ENCODE measurements at regions not wholly inside any gene's neighbourhood (a gene's known extent, or its start where the extent isn't known, plus 50 kb on each side); places are given as distances from the start of the nearest gene placed in this dataset.
A peak's percentile ranks its signal among the peaks of the same experiment; 100 is the strongest.
"Not testable (repeated sequence)": the region's sequence is repeated elsewhere in the genome, so short reads cannot be mapped to it uniquely, and the experiment has no call there.

DNA sequence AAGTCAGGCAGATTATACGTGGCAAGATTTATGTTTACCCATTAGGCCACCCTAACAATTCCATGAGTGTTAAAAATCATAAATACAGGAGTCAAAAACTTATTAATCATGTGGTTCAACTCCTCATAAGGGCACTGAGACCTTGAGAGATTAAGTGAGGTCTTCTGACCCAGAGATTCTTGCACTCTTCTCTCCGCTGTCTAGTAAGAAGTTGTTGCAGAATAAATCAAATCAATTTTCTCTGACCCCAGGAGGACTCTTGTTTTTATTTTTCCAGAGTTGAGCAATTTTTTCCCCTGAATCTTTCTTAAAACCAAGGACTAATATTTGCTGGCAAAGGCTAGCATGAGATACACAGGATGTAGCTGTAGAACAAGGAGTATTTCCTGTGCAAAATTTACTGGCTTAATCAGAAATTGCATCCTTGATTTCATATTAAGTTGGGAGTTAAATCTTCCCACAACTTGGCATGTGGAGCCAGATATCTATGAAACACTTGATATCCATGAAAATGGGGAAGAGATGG lies 90.9 kb upstream of the PTHLH start:
- no peak for DNase-seq

DNA sequence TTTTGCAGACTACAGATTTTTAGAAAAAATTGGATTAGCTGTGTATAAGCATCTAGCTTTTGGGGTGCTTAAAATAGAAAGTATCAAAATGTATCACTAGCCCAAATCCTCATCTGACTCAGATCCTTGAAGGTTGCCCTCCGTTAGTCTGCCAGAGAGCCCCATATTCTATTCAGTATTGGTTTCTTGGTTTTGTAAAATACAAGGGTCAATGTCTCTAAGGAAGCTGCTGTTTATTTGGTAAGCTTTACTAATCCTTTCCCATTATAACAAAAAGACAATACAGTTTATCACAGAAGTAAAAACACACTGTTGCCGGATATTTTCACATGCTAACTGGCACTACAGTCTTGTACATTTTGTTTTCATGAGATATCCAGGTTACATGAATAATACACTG lies 92.8 kb upstream of the PTHLH start:
- no peak for DNase-seq

DNA sequence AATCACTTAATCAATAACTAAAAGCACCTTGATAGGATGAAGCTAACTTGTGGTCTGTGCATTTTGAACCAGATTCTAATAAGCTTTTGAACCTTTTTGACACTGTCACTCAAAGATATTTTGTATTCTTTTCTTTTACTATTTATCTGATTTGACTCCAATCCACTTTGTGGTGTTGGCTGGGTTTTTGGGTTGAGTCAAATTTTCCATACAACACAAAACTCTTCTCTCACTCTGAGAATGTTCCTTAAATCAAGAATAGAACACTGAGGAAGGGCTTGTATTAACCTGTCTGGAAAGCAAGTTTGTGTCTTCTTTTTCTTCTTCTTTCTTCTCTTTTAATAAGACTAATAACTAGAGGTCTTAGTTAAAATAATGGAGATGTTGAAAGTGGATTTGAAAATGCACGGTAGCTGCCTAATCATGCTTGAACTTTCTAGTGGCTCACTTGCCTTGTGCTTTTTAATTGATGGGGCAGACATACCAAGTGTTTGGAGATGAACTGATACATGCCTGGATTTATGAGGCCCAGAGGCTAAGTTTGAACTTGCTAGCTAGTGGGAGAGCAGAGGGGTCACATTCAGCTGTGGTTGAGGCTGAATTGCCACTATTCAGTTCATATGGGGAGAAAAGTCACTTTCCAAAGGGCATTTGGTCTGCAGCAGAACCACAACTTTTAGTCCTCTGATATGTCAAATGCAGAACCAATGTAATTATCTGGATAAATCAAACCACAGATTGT lies 93.5 kb upstream of the PTHLH start:
- no peak for DNase-seq

DNA sequence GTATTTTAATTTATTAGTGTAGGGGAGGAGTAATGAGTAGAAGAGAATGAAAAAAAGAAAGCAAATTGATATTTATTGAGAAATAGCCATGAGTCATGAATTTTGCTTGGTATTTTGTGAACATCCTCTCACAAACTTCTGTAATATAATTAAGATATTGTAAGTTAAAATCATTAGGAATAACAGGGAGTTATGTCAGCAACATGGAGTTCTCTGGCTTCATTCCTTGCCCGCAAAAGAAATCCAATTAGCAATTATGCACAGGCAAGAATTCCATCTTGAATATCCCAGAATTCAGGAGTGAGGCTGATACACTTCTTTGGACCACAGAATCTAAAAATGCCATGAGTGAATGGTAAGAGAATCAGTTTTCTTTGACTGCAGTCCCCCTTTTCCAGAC lies 94.3 kb upstream of the PTHLH start:
- no peak for DNase-seq

DNA sequence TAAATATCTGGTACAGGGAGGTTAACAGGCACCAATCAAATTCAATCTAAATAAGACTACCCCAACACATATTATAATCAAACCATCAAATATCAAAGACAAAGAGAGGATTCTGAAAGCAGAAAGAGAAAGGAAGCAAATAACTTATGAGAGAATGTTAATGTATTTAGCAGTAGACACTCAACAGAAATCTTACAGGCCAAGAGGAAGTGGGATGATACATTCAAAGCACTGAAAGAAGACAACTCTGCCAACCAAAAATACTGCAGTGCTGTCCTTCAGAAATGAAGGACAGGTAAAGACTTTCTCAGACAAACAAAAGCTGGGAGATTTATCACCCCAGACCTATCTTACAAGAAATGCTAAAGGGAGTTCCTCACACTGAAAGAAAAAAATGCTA lies 95.9 kb upstream of the PTHLH start:
- no peak for DNase-seq

DNA sequence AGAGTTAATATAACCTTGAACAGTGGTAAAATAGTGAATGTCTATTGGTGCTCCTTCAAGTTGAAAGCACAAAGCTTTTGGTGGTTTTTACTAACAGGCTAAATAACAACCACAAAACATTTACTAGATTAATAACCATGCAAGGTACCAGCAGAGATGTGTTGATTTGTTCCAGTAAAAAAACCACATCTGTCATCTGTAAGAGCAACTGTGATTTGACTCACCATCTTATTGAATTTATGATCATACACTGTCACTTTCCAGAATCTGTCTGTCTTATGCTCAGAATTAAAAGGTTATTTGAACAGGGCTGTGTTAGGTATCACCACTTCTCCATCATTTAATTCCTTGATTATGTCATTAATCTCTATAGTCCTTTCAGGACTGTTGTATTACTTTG lies 107.0 kb upstream of the PTHLH start:
- DNase-seq: no peak

DNA sequence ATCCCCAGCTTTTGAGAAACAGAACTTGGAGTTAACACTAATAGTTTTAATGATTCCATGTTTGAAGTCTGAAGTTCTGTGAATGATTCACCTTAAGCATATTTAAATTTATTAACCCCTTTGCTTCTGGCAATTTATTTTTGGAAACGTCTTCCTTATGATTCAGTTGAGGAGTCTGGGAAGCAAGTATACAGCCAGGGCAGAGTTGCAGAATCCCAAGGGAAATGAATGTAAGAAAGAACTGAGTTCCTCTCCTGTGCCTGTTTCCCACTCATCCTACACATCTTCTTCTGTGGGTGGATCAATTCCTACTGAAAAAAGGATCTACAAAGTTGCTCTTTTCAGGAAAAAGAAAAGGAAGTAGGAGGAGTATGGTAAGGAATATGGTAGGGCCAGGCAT lies 108.2 kb upstream of the CCDC91 start:
- DNase-seq: peak; percentile 71

DNA sequence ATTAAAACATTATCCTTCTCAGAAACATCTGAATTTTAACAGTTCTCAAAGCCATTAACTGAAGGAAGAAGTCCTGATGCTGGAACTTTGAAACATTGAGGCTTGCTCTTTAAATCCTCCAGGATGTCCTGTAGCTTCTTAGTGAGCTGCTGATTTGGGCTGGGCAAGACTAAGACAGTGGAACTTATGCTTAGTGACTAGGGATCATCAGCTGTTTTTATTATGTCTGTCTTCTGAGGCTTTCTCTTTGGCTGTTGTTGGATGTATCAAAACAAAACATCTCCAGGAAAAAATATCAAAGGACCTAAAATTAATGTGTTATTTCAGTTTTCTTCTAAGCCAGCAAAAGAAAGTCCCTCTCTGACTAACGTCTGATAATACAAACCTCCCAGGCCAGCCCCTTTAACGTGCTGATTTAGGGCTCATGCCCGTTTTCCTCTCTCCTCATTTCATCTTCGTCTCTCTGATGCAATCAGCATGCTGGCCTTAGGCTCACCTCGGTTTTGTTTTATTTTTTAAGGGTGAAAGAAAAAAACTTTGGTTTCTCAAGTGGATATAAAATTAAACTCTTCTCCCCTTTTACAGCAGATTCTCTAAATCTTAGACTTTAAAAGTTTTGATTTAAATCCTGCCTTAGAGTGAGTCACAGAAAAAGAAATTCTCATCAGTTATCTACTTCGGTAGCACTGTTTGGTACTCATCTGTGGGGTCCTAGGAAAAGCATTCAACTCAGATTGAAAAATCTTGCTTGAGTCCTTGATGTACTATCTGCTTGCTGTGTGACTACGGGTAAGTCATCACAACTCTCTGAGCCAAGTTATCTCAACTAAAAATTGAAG lies 106.2 kb upstream of the CCDC91 start:
- DNase-seq: no peak

DNA sequence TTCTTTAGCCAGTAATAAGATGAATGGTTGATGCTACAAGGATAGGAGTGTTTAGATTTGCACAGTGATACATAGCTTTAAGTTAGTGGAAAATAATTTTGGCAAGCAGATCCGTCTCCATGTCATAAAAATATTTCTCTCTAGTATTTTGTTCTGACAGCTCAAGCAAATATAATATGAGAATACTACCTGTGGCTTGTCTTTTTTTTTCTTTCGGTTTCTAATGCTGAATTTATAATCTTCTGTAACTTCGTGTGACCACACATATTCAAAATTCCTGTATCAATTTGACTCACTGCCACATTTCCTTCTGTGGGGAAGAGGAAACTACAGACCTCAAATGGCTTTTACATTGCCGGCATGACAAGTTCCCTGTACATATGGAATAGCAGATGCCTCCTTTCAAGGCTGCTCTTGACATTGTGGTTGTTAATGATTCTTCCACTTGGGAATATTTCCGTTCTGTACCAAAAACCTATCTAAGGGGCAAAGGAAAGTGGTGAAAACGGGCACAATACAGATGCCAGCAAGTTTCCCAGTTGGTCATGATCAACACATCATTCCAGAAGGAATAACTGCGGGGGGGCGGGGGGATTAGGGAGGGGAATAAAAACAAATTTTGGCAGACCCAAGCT lies 103.6 kb upstream of the CCDC91 start:
- DNase-seq: peak; percentile 71

DNA sequence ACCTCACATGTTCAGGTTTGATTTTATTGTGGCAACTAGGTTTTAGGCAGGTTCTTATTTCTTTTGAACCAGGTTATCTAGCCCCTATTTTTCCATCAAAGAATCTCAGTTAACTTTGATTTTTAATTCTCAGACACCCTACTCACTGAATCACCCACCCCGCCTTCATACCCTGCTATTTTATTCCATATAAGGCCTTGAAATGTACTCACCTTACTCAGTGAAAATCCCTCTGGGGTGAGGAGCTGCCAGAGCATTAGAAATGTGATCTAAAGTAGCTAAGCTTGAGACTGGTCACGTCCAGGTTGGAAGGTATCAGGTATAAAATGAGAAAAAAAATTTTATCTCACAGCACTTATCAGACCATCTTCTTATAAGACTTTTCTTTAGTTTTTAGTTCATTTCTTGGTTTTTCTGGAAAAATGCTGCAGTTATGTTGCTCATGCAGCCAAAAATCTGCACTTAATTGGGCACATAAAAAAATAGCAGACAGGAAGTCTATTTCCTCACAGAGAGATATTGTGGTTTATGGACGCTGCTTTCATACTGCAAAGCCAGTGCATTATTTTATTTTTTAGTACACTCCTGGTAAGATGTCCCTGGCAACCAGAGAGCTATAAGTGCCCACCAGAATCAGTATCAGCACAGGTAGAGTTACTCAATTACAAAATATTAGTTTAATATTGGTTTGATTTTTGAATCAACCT lies 101.5 kb upstream of the CCDC91 start:
- DNase-seq: peak; percentile 56

DNA sequence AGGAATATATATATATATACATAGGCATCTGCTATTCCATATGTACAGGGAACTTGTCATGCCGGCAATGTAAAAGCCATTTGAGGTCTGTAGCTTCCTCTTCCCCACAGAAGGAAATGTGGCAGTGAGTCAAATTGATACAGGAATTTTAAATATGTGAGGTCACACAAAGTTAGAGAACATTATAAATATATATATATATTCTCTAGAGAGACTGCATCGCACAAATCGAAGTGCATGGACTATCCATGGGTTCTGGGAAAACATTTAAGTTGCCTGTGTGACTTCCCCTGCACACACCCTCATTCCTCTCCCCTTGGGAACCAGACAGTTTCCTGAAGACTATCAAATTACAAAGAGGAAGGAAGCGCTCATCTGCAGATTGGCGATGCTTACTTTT lies 100.9 kb upstream of the CCDC91 start:
- DNase-seq: peak; percentile 78

DNA sequence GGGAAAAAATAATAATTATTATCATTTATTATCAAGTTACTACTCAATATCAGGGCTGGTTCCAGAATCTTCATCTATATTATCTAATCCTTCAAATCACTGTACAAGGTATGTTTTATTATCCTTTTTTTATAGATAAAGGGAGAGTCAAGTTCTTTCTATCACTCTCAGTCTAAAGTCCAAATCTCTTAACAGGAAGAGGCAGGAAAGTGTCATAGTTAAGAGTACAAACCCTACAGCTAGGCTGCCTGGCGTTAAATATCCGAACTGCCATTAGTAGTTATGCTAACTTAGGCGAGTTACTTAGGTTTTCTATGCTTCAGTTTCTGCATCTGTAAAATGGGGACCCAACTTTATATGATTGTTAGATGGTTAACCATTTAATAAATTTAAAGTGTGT lies 99.4 kb upstream of the CCDC91 start:
- DNase-seq: no peak

DNA sequence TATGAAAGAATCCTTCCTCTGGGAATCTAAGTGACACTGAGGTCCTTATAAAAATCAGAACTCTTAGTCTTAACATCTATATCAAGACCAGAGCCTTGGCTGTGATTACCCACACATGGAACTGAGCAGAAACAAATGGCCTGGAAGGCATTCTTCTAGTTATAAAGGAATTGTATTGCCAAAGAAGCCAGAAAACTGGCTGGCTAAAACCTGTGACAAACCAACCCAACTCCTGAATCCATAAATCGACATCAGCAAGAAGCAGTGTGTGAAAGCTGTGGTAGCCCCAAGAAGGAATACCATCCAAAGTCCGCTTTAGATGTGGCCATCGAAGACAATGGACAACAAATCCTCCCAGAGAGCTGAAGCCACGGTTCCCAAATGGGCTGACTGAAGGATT lies 97.9 kb upstream of the CCDC91 start:
- DNase-seq: no peak

DNA sequence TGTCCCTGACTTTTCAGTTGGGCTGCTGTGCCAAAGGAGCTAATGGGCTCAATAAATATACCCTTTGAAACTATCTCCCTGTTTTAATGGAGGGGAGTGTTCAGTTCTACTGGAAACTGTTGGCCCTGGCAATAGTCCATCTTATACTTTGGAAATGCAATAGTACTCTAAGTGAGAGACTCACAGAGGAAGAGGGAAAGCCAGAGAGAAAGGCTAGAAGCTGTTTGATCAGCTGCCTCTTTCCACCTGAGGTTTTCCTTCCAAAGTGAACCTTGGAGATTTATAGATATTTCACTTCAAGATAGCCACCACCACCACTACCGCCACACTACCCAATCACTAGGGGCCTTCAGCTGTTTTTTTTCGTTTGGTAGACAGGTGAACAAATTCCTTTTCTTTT lies 93.6 kb upstream of the CCDC91 start:
- DNase-seq: no peak

DNA sequence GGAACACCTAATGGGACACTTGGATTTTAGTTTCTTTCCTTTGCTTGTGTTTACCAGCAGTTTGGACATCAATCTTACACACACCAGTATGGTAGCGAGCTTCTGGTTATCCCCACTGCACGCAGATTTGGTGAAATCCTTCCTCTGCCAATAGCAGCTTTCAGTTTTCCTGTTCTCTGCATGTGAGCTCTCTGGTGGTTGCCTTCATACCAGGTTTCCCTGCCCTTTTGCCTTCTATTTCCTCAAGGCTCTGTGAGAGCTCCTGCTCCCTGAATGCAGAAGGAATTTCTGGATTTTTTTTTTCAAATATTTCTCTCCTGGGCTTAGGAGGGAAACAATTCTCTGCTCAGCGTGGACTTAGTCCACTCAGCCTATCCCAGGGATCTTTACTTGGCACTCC lies 93.0 kb upstream of the CCDC91 start:
- no peak for DNase-seq

DNA sequence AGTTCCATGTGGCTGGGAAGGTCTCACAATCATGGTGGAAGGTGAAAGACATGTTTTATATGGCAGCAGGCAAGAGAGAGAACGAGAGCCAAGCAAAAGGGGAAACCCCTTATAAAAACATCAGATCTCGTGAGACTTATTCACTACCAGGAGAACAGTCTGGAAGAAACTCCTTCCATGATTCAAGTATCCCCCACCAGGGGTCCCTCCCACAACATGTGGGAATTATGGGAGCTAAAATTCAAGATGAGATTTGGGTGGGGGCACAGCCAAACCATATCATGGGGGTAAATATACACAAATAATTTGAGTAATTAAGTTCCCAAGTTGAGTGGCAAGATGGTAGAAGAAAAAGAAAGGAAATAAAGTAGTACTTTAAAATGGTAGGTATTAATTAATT lies 91.0 kb upstream of the CCDC91 start:
- not testable (repeated sequence) for DNase-seq

DNA sequence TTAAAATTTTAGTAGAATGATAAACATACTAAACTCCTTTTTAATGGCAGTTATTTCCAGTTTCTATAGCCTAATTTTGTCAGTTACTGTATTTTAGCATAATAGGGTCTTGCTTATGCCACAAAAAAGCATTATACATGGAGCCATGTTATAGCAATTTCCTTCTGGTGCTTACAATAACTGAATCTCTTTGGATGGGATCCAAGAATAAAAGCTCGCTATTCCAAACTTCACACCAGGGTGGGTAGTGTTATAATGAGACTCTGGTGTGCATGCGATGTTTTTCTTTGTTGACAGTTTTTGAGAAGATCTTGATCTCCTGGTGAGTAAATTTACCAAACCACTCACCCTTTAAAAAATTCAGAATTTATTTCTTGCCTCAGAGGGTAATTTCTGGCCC lies 90.4 kb upstream of the CCDC91 start:
- no peak for DNase-seq

DNA sequence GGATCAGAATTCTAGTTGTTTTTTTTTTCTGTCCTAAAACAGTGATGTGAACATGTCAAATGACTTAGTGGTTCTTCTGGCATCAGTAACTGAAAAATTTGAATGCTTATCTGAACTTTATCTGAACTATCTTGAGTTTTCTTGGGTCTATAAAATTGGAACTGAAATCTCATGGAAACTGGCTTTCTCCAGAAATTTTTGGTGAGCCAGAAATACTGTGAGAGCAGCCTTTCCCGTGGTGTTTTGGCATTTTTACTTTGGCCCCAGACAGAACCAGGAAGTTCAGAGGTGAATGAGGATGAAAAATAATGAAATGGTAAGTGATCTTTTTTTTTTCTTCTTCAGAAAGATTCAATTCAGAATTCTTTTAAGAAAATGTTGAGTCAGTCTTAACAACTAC lies 89.5 kb upstream of the CCDC91 start:
- no peak for DNase-seq

DNA sequence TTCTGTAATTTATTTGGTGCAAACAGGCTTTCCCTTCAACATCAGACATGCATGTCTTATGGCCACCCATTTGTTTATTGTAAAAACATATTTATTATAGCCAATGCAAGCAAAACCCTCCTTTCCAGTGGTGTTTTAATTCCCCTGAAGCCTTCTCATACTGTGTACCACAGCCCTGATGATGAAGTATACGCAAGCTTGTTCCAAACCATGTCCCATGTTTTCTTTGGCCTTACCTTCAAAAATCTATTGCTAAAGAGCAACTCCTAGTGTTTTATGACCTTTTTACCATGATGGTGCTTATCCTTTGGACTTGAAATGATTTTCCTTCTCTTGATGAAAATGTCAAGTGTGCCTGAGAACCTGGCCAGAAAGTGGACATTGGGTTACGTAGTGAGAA lies 85.9 kb upstream of the CCDC91 start:
- no peak for DNase-seq

DNA sequence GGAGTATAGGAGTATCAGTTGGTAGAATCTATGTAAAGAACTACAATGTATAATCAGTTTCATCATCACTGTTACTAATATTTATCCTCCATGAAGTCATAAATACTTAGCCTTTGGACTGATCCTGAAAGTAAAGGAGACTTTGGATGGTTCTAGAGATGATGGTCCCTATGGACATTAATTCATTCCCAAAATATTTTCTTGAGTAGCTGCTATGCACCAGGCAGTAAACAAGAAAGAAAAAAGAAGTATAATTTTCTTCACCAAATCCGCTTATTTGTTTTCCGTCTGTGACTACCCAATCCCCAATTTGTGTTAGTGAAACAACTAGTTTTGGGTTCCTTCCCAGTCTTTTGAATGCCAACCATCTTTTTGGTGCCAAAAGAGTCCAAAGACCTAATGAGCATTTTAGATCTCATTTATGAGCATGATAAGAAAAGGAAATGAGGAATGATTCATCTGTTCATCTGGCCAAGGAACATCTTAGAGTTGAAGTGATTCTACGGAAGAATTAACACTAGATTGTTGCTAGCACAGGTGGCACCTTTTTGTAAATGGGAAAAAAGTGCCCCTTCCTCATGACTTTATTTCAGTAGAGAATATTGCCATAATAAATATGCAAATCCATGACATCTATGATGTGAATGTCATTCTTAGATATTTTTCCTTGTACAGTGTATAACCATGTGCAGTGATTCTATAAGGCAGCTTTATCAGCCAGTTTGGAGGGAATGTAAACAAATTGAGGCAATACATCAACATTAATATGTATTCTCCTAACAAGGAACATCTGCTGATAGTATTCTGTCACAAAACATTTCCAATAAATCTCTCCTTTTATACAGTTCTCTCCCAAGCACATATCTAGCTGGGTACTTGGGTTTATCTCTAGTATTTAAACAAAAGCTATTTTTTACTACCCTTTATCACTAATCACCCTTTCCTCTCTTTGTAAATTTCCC lies 85.1 kb upstream of the CCDC91 start:
- DNase-seq: no peak

DNA sequence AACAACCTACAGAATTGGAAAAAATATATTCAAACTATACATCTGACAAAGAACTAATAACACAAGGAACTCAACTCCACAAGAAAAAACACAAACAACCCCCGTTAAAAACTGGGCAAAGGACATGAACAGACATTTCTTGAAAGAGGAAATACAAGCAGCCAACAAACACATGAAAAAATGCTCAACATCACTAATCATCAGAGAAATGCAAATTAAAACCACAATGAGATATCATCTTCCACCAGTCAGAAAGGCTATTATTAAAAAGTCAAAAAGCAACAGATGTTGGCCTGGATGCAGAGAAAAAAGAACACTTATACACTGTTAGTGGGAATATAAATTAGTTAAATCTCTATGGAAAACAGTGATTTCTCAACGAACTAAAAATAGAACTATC lies 82.6 kb upstream of the CCDC91 start:
- no peak for DNase-seq

DNA sequence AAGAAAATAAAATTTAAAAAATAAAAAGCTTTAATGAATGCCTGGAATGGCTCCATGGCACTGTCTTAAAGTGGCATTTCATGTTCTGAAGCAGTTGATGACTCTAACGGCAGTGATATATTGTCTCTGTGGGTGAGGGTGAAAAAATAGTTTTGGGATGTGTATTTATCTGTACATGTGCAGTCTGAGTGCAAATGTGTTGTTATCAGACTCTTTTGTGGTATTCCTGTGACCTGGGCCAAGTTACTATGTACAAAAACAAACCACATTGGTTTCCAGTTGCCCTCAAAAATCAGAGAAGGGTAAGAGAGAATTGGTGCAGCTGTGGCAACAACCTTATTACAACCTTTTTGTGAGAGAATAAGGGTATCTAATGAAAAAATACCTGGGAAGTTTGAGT lies 81.7 kb upstream of the CCDC91 start:
- DNase-seq: no peak

All from fibroblast of skin of right quadriceps (primary cell).